GM19324 (cell line): ENCODE measurements at regions not wholly inside any gene's neighbourhood (a gene's known extent, or its start where the extent isn't known, plus 50 kb on each side); places are given as distances from the start of the nearest gene placed in this dataset.

Experiments
- ATAC-seq: cut with Tn5 transposase; IDR thresholded peaks from one replicate; pipeline ENCODE4 v1.9.1; 2021; ENCODE audit warnings: mild to moderate bottlenecking, moderate library complexity; ENCODE audit not compliant: unreplicated experiment, low FRiP score

DNA sequence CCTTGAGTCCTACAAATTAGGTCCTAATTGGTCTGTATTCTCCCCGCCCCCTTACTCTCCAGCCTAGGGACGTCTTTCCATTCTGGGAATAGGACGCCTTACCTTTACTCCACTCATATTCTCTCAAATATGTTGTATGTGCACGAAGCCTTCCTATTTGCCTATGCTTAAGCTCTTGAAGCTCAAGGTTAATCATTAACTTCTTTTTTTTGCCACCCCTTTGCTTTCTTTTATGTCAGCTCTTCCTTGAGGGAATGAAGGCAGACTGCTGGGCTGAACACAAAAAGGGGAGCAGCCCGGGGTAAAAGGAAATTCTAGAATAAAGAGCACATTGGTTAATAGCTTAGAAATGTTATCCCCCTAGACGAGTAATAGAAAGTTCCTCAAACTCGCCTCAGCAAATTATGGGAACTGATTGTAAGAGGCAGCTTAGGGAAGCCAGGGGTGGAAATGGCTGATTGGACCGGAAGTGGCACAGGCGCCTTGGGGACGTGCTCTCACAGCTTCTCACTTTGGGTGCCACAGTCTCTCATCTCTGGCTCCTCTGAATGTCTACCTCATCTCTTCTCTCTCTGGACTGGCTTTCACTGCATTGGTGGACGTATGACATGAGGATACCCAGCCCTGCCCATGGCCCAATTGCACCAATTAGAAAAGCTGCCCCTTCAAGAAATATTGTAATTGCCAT lies 122.3 kb upstream of the IL12B start:
- no peak for ATAC-seq

DNA sequence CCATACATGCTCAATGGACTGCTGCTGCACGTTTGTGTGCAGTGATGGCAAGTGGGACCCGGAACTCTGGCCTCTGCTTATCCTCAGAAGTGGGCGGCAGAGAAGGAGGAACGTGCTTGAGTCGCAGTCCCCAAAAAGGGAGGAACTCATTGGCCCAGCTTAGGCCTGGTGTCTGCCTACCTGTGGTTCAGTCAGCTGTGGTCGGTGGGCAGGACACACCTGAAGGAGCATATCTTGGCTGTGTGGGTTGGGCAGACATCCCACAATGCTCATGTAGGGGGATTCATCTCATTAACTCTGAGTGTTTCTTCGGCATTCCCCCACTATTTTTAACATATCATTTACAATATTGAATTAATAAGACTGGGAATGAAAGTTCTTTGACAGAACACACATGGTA lies 122.9 kb upstream of the IL12B start:
- ATAC-seq: no peak

- ATAC-seq: no peak
Observed at GRCh38 chr5:159456261-159456660, 126.0 kb upstream of the IL12B start.

DNA sequence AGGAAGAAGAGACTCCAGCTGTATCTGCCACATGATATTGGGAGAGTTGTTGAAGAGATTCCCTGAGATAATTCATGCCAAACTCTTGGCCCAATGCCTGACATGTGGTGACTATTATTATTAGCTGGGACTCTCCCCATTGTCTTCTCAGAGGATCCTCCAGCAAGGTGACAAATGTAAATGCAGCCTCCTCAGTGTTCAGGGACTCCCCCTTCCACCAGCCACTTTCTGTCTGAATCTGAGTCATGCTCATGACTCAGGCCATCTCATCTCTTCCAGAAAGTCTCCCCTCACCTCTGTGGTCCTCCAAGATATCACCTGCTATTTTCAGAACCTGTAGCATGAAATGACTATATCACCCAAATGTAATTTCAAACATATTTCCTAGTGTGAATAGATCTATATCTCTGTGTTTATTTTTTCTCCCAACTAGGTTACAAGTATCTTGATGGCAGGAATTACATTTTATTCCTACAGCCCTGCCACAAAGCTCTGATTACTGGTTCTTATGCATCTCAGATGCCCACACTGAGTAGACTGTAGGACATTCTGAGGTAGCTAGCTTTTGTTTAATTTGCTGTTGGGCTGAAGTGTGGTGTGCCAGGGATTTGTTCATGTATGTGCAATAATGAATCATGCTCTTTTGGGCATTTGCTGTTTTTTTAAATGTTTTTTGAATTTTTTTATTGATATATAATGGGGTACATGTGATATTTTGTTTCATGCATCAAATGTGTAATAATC lies 126.6 kb upstream of the IL12B start:
- ATAC-seq: peak; percentile 77

DNA sequence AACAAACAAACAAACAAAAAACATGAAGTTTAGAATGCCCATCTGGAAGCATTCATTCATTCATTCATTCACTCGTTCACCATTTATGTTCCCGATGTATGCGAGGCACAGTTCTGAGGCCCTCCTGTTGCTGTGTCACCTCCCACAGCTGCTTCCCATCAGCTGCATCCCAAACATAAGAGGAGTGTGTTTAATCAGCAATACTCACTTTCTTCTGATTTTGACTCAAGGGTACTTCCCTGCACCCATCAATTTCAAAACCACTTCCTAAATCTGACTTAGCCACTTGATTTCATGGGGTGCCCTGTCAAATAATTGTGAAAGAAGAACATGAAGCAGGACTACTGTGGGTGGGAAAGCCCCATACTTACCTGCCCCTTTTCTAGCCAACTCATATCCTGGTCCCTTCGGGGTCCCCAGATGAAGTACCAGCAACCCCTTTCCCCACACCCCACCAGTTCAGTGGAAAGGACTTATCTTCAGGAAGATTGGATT lies 128.0 kb upstream of the IL12B start:
- ATAC-seq: no peak

- no peak for ATAC-seq
Observed at GRCh38 chr5:159459132-159459627, 128.9 kb upstream of the IL12B start.

GRCh38 chr5:159459951-159460538 lies 129.8 kb upstream of the IL12B start:
- ATAC-seq: no peak

GRCh38 chr5:159463590-159464321 lies 133.5 kb upstream of the IL12B start:
- ATAC-seq: no peak

GRCh38 chr5:159465604-159466003 lies 135.3 kb upstream of the IL12B start:
- ATAC-seq: no peak

GRCh38 chr5:159467666-159468065 lies 137.4 kb upstream of the IL12B start:
- ATAC-seq: no peak

DNA sequence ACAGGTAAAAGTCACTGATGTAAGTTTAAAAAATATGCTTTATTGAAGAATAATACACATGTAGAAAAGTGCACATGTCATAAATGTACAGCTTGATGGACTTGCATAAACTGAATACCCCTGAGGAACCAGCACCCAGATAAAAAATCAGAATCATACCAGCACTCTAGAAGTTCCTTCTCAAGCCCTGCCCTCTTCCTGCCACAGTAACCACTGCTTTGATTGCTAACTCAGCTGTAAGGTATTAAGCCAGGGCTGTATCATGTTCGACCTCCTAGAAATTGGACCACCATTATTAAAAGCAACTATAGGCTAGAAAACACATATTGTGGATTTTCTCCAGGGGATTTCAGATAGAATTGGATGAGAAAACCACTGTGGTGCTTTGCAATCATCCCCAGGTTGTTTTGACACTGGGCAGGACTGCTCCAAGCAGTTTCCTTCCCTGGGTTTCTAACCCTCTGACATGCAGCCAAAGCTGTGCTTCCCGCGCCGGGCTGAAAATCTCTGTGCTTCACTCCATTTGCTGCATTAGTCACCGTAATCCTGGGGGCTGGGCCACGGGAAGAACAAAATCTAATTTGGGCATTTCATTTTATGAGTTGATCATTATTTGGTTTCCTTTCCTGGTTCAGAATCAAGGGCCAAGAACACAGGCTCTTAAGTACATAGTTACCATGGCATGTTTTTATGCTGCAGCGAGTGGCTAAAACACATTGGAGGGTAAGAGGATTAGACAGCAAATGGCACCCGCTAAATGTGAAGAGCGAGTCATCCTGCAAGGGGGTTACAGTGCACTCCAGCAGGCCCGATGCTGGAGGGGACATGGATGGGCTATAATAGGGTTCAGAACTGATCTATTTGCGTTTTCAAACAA lies 139.4 kb upstream of the IL12B start:
- ATAC-seq: peak; percentile 77

DNA sequence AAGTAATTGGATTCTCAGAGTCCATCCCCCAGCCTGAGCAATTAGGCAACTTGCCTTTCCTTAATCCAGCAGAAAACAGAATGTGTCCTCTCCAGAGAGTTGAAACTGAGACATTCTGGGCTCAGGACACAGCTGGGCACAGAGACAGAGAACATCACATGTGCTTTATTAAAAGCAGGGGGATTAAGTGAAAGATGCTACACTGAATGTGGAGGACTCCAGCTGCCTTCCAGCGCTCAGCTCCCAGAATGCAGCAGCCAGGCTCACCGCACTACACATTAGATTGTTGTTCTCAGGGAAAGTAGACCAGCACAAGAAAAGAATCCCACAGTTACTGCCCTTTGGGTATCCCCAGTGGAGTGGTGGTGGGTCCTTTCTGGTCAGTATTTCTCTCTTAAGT lies 141.6 kb upstream of the IL12B start:
- ATAC-seq: no peak

DNA sequence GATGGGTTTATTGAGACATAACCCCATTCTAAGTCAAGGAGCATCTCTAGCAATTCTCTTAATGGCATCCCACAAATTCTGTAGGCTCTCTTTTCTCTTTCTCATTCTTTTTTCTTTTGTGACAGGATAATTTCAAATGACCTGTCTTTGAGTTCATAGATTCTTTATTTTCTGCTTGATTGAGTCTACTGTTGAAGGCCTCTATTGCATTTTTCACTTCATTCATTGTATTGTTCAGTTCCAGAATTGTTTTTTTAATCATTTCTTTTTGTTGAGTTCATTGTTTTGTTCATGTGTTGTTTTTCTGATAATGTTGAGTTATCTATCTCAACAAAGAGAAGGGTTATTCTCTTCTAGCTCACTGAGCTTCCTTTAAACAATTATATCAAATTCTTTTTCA lies 144.7 kb upstream of the IL12B start:
- no peak for ATAC-seq

- no peak for ATAC-seq
Observed at GRCh38 chr5:159478950-159479349, 148.7 kb upstream of the IL12B start.

GRCh38 chr5:159480849-159481248 lies 150.6 kb upstream of the IL12B start:
- no peak for ATAC-seq

DNA sequence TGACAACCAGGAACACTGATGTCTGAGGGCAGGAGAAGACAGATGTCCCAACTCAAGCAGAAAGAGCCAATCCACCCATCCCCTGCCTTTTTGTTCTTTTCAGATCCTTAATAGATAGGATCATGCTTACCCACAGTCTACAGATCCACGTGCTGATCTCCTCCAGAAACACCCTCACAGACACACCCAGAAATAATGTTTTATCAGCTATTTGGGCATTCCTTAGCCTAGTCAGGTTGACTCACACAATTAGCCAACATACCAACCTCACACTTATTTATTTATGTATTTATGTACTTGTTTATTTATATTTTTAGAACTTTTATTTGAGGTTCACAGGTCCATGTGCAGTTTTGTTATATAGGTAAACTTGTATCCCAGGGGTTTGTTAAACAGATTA lies 151.5 kb upstream of the IL12B start:
- no peak for ATAC-seq

- ATAC-seq: no peak
Observed at GRCh38 chr5:159486836-159487235, 156.5 kb upstream of the IL12B start.

GRCh38 chr5:159488516-159488915 lies 158.2 kb upstream of the IL12B start:
- no peak for ATAC-seq

DNA sequence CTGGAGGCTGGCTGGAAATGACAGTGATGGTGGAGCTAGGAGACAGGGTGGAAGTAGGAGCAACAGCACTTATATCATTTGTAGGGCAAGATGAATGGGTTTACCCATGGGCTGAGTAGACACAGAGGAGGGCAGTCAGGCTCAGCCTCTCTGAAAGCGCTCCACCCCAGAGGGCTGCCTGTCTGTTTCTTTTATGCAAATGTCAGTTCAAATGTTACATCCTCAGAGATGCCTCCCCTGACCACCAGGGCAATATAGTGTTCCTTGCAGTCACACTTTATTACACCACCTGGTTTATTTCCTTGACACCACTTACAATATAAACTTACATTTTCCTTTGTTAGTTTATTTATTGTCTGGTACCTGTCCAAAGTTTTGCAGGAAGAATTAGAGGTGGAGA lies 159.5 kb upstream of the IL12B start:
- no peak for ATAC-seq

- ATAC-seq: no peak
Observed at GRCh38 chr5:159490507-159490906, 160.2 kb upstream of the IL12B start.
